PC-9 (cell line): ENCODE measurements at regions not wholly inside any gene's neighbourhood (a gene's known extent, or its start where the extent isn't known, plus 50 kb on each side); places are given as distances from the start of the nearest gene placed in this dataset.
"Not testable (repeated sequence)": the region's sequence is repeated elsewhere in the genome, so short reads cannot be mapped to it uniquely, and the experiment has no call there.

ENCODE experiments used
- BruUV-seq: library from RNA; stranded (reverse); fragments of 400-500 nt; replicated peaks from 2 replicates; lab custom pipeline; 2021; lab: Mats Ljungman, UMichigan
- CTCF ChIA-PET: fragments of 300-600 bp; sonication (Branson Sonifier 250); formaldehyde crosslinking; loops from one replicate; lab custom pipeline; 2022; ENCODE audit warnings: antibody characterized with exemption; lab: Charles Lee
- POLR2A ChIA-PET: fragments of 300-600 bp; sonication (Branson Sonifier 250); formaldehyde crosslinking; loops from one replicate; lab custom pipeline; 2022; ENCODE audit warnings: antibody characterized with exemption; ENCODE audit not compliant: unreplicated experiment; lab: Charles Lee
- DNase-seq, 2 experiments: peaks; one replicate each; pipeline versions ENCODE4 v3.0.0 to v3.0.0-alpha.2; 2015 to 2022; ENCODE audit warnings: mixed read lengths in 1 of 2
- H2AFZ ChIP-seq: fragments of 200-600 bp; sonication (generic); 2 replicates; pipeline ENCODE4 v1.8.1; 2017; ENCODE audit warnings: antibody characterized with exemption
- H3F3A ChIP-seq: fragments of 200-600 bp; sonication (generic); 2 replicates; pipeline ENCODE4 v1.8.1; 2017; ENCODE audit warnings: antibody characterized with exemption, mild to moderate bottlenecking, low read depth; ENCODE audit not compliant: insufficient read depth
- H3K27ac ChIP-seq: fragments of 200-600 bp; sonication (generic); 2 replicates; pipeline ENCODE4 v1.6.1; 2016; ENCODE audit warnings: mixed run types
- H3K27me3 ChIP-seq: fragments of 200-600 bp; sonication (generic); 2 replicates; pipeline ENCODE4 v1.6.1; 2016; ENCODE audit warnings: low read depth, mixed run types; ENCODE audit not compliant: insufficient read depth
- H3K36me3 ChIP-seq: fragments of 200-600 bp; sonication (generic); 2 replicates; pipeline ENCODE4 v1.6.1; 2016; ENCODE audit warnings: low read depth, mixed run types
- H3K4me1 ChIP-seq: fragments of 200-600 bp; sonication (generic); replicated peaks from 2 replicates; pipeline ENCODE4 v1.6.1; 2016; ENCODE audit warnings: mixed run types; ENCODE audit not compliant: insufficient read depth
- H3K4me2 ChIP-seq: fragments of 200-600 bp; sonication (generic); 2 replicates; pipeline ENCODE4 v1.6.1; 2017; ENCODE audit warnings: mixed run types
- H3K4me3 ChIP-seq: fragments of 200-600 bp; sonication (generic); 2 replicates; pipeline ENCODE4 v1.6.1; 2016; ENCODE audit warnings: mixed run types
- H3K79me2 ChIP-seq: fragments of 200-600 bp; sonication (generic); 2 replicates; pipeline ENCODE4 v1.6.1; 2017; ENCODE audit warnings: low read depth, mixed run types
- H3K9me2 ChIP-seq: fragments of 200-600 bp; sonication (generic); 2 replicates; pipeline ENCODE4 v1.8.1; 2017; ENCODE audit warnings: mild to moderate bottlenecking; ENCODE audit not compliant: insufficient read depth
- H3K9me3 ChIP-seq: fragments of 200-600 bp; sonication (generic); 2 replicates; pipeline ENCODE4 v1.8.1; 2016; ENCODE audit warnings: low read depth; ENCODE audit not compliant: insufficient read depth
- H4K20me1 ChIP-seq: fragments of 200-600 bp; sonication (generic); 2 replicates; pipeline ENCODE4 v1.8.1; 2017; ENCODE audit not compliant: insufficient read depth
- CTCF ChIP-seq: fragments of 200-600 bp; sonication (generic); conservative IDR thresholded peaks from 2 replicates; pipeline ENCODE4 v1.6.1; 2017; ENCODE audit warnings: mixed run types, antibody characterized with exemption, mild to moderate bottlenecking, moderate library complexity
- EZH2 ChIP-seq: fragments of 200-600 bp; sonication (generic); IDR thresholded peaks from 2 replicates; pipeline ENCODE4 v1.8.0; 2017; ENCODE audit warnings: antibody characterized with exemption, low read depth
- intact Hi-C: fragments of 100-400 bp; cut with micrococcal nuclease; formaldehyde crosslinking; loops from one replicate; pipeline ENCODE4 v1.10.0; 2022; ENCODE audit not compliant: unreplicated experiment

- no peak overlapping the region for H3K27ac ChIP-seq
- H3K36me3 ChIP-seq, result no peaks in the 10 kb centered on the region
- no peak overlapping the region for H3K4me2 ChIP-seq
- TF ChIP-seq CTCF (no peak), EZH2 (no peak)
- no TSS peak for BruUV-seq
- no peaks in the 10 kb centered on the region for H3K79me2 ChIP-seq
- no peak overlapping the region for H2AFZ ChIP-seq
- no peak for DNase-seq
- CTCF ChIA-PET, result no interaction called here
- H3F3A ChIP-seq, result no peaks in the 10 kb centered on the region
- no peaks in the 10 kb centered on the region for H3K9me2 ChIP-seq
- H3K4me1 ChIP-seq, result no peaks in the 10 kb centered on the region
- intact Hi-C loops, result no loop called here
- no peaks in the 10 kb centered on the region for H3K9me3 ChIP-seq
- H3K4me3 ChIP-seq, result no peak overlapping the region
- POLR2A ChIA-PET, result no interaction called here
- no peaks in the 10 kb centered on the region for H3K27me3 ChIP-seq
- no peaks in the 10 kb centered on the region for H4K20me1 ChIP-seq
Observed at GRCh38 chrX:11010476-11010875, 100.7 kb upstream of the HCCS start.

GRCh38 chrX:11016728-11017127 is 94.4 kb upstream of the HCCS start:
- Histone ChIP-seq H3K79me2 (no peaks in the 10 kb centered on the region), H3K9me3 (no peaks in the 10 kb centered on the region), H4K20me1 (no peaks in the 10 kb centered on the region), H3F3A (no peaks in the 10 kb centered on the region), H3K4me2 (no peak overlapping the region), H3K27me3 (no peaks in the 10 kb centered on the region), H3K36me3 (no peaks in the 10 kb centered on the region), H2AFZ (no peak overlapping the region), H3K4me1 (no peaks in the 10 kb centered on the region), H3K4me3 (no peak overlapping the region), H3K9me2 (no peaks in the 10 kb centered on the region), H3K27ac (no peak overlapping the region)
- intact Hi-C loops, result no loop called here
- no peak for DNase-seq
- ChIA-PET CTCF (no interaction called here), POLR2A (no interaction called here)
- TF ChIP-seq CTCF (no peak), EZH2 (no peak)
- no TSS peak for BruUV-seq

GRCh38 chrX:11022588-11022987 is 88.5 kb upstream of the HCCS start:
- H3K79me2 ChIP-seq, H3K27me3 ChIP-seq, H3F3A ChIP-seq, H4K20me1 ChIP-seq, H3K9me2 ChIP-seq, H3K4me3 ChIP-seq, POLR2A ChIA-PET, H3K4me1 ChIP-seq, H3K36me3 ChIP-seq, H3K4me2 ChIP-seq, H3K9me3 ChIP-seq, CTCF ChIA-PET, H2AFZ ChIP-seq, BruUV-seq, DNase-seq, H3K27ac ChIP-seq, intact Hi-C loops: not testable (repeated sequence)

GRCh38 chrX:11039926-11040325 is 71.2 kb upstream of the HCCS start:
- H3K4me3 ChIP-seq, result no peak overlapping the region
- H3K79me2 ChIP-seq, result no peaks in the 10 kb centered on the region
- no peaks in the 10 kb centered on the region for H3F3A ChIP-seq
- POLR2A ChIA-PET, result no interaction called here
- no peaks in the 10 kb centered on the region for H3K9me2 ChIP-seq
- no peaks in the 10 kb centered on the region for H3K27me3 ChIP-seq
- intact Hi-C loops, result no loop called here
- no peak for DNase-seq
- no peaks in the 10 kb centered on the region for H3K9me3 ChIP-seq
- H4K20me1 ChIP-seq, result no peaks in the 10 kb centered on the region
- no TSS peak for BruUV-seq
- H2AFZ ChIP-seq, result no peak overlapping the region
- no peaks in the 10 kb centered on the region for H3K36me3 ChIP-seq
- CTCF ChIA-PET, result no interaction called here
- no peak for TF ChIP-seq CTCF
- TF ChIP-seq EZH2, result no peak
- H3K4me2 ChIP-seq, result no peak overlapping the region
- H3K4me1 ChIP-seq, result no peaks in the 10 kb centered on the region
- no peak overlapping the region for H3K27ac ChIP-seq
